Suprapubic skin (tissue), 4 donors: ENCODE measurements at regions not wholly inside any gene's neighbourhood (a gene's known extent, or its start where the extent isn't known, plus 50 kb on each side); places are given as distances from the start of the nearest gene placed in this dataset.
"Not testable (repeated sequence)": the region's sequence is repeated elsewhere in the genome, so short reads cannot be mapped to it uniquely, and the experiment has no call there.

Experiments used
- DNase-seq, 2 donors: peaks; one replicate each; pipeline ENCODE4 v3.0.0-alpha.2; 2019; ENCODE audit warnings: low spot score in 2 of 2
- H3K27ac ChIP-seq: fragments of 200-600 bp; sonication (generic); one replicate; pipeline ENCODE4 v1.5.1; 2019
- H3K27me3 ChIP-seq: fragments of 200-600 bp; sonication (generic); one replicate; pipeline ENCODE4 v1.5.1; 2019
- H3K36me3 ChIP-seq: fragments of 200-600 bp; sonication (generic); one replicate; pipeline ENCODE4 v1.5.1; 2019
- H3K4me1 ChIP-seq: fragments of 200-600 bp; sonication (generic); one replicate; pipeline ENCODE4 v1.5.1; 2019
- H3K4me3 ChIP-seq: fragments of 200-600 bp; sonication (generic); one replicate; pipeline ENCODE4 v1.5.1; 2019; ENCODE audit warnings: mild to moderate bottlenecking
- H3K9me3 ChIP-seq: fragments of 200-600 bp; sonication (generic); one replicate; pipeline ENCODE4 v1.5.1; 2019
- CTCF ChIP-seq, 2 donors: fragments of 200-600 bp in 1 of 2; fragments of 450-650 bp in 1 of 2; sonication (generic) in 1 of 2; IDR thresholded peaks; one replicate each; pipeline ENCODE4 v1.5.1; 2016 to 2019; ENCODE audit warnings: antibody characterized with exemption in 2 of 2, mild to moderate bottlenecking in 1 of 2, moderate library complexity in 1 of 2
- EP300 ChIP-seq: sonication (generic); formaldehyde crosslinking; IDR thresholded peaks from one replicate; pipeline ENCODE4 v1.6.1; 2017; ENCODE audit warnings: antibody characterized with exemption
- POLR2A ChIP-seq, 2 donors: fragments of 450-650 bp; IDR thresholded peaks; one replicate each; pipeline ENCODE4 v1.6.1; 2017; ENCODE audit warnings: antibody characterized with exemption in 2 of 2, mild to moderate bottlenecking in 2 of 2, moderate library complexity in 2 of 2
- POLR2AphosphoS5 ChIP-seq, 3 donors: sonication (generic); formaldehyde crosslinking; IDR thresholded peaks; one replicate each; pipeline ENCODE4 v1.6.1; 2017; ENCODE audit warnings: antibody characterized with exemption in 3 of 3
- WGBS: methylation state at CpG from one replicate; pipeline ENCODE4 v1.1.5; 2018; 5-methylcytosine and 5-hydroxymethylcytosine counted together

- 74% methylated on average over 2 of the region's 2 CpGs for WGBS
- no peaks in the 10 kb centered on the region for H3K36me3 ChIP-seq
- no peak for TF ChIP-seq POLR2AphosphoS5 (IDR thresholded peaks at IDR 0.05)
- TF ChIP-seq POLR2A (IDR thresholded peaks at IDR 0.05), result no peak
- H3K4me3 ChIP-seq, result no peak overlapping the region
- no peaks in the 10 kb centered on the region for H3K9me3 ChIP-seq
- H3K27ac ChIP-seq, result no peak overlapping the region
- no peak for DNase-seq
- no peaks in the 10 kb centered on the region for H3K4me1 ChIP-seq
- H3K27me3 ChIP-seq, result no peaks in the 10 kb centered on the region
These were observed 431.6 kb downstream of the ICE1 start for GRCh38 chr5:5854087-5854486.

GRCh38 chr5:5838493-5838892 is 416.0 kb downstream of the ICE1 start:
- H3K4me3 ChIP-seq, result no peak overlapping the region
- H3K4me1 ChIP-seq, result no peaks in the 10 kb centered on the region
- DNase-seq, result no peak
- H3K36me3 ChIP-seq, result no peaks in the 10 kb centered on the region
- no peaks in the 10 kb centered on the region for H3K27me3 ChIP-seq
- 83% methylated on average over 12 of the region's 12 CpGs for WGBS
- no peak overlapping the region for H3K27ac ChIP-seq
- H3K9me3 ChIP-seq, result no peaks in the 10 kb centered on the region
- no peak for TF ChIP-seq EP300
- no peak for TF ChIP-seq POLR2A (IDR thresholded peaks at IDR 0.05)
- TF ChIP-seq CTCF (IDR thresholded peaks at IDR 0.05), result no peak
- TF ChIP-seq POLR2AphosphoS5 (IDR thresholded peaks at IDR 0.05), result no peak

GRCh38 chr5:5831622-5832021 is 409.1 kb downstream of the ICE1 start:
- H3K9me3 ChIP-seq, DNase-seq, H3K27ac ChIP-seq, H3K36me3 ChIP-seq, H3K4me3 ChIP-seq, H3K27me3 ChIP-seq, H3K4me1 ChIP-seq: not testable (repeated sequence)
- 60% methylated on average over 6 of the region's 6 CpGs for WGBS

- Histone ChIP-seq H3K9me3 (no peaks in the 10 kb centered on the region), H3K36me3 (no peaks in the 10 kb centered on the region), H3K27ac (no peak overlapping the region), H3K4me1 (no peaks in the 10 kb centered on the region), H3K4me3 (no peak overlapping the region), H3K27me3 (no peaks in the 10 kb centered on the region)
- no peak for DNase-seq
- TF ChIP-seq EP300 (no peak), POLR2A (IDR thresholded peaks at IDR 0.05) (no peak), CTCF (IDR thresholded peaks at IDR 0.05) (no peak), POLR2AphosphoS5 (IDR thresholded peaks at IDR 0.05) (no peak)
- WGBS, result 94% methylated on average over 5 of the region's 5 CpGs
These were observed 406.1 kb downstream of the ICE1 start for GRCh38 chr5:5828619-5829018.

- no peaks in the 10 kb centered on the region for H3K4me1 ChIP-seq
- H3K27ac ChIP-seq, result no peak overlapping the region
- no peaks in the 10 kb centered on the region for H3K36me3 ChIP-seq
- TF ChIP-seq POLR2AphosphoS5 (IDR thresholded peaks at IDR 0.05) (no peak), CTCF (IDR thresholded peaks at IDR 0.05) (no peak), POLR2A (IDR thresholded peaks at IDR 0.05) (no peak), EP300 (no peak)
- no peaks in the 10 kb centered on the region for H3K9me3 ChIP-seq
- no peaks in the 10 kb centered on the region for H3K27me3 ChIP-seq
- 79% methylated on average over 6 of the region's 6 CpGs for WGBS
- H3K4me3 ChIP-seq, result no peak overlapping the region
- DNase-seq, result no peak
These were observed 404.4 kb downstream of the ICE1 start for GRCh38 chr5:5826911-5827310.

GRCh38 chr5:5822729-5823257 is 400.3 kb downstream of the ICE1 start:
- Histone ChIP-seq H3K9me3 (no peaks in the 10 kb centered on the region), H3K36me3 (no peaks in the 10 kb centered on the region), H3K27me3 (no peaks in the 10 kb centered on the region), H3K27ac (no peak overlapping the region), H3K4me3 (no peak overlapping the region), H3K4me1 (no peaks in the 10 kb centered on the region)
- WGBS, result 64% methylated on average over 3 of the region's 3 CpGs
- DNase-seq, result no peak
- TF ChIP-seq EP300 (no peak), CTCF (IDR thresholded peaks at IDR 0.05) (no peak), POLR2AphosphoS5 (IDR thresholded peaks at IDR 0.05) (no peak), POLR2A (IDR thresholded peaks at IDR 0.05) (no peak)
